ENCODE measurements at regions not wholly inside any gene's neighbourhood (a gene's known extent, or its start where the extent isn't known, plus 50 kb on each side); places are given as distances from the start of the nearest gene placed in this dataset.

- no TSS peak for BruUV-seq (replicated peaks)
- H3K36me3 ChIP-seq (ENCODE audit: low read depth), result no peaks in the 10 kb centered on the region
- ChIA-PET POLR2A (ENCODE audit: unreplicated experiment) (no interaction called here), CTCF (no interaction called here)
- H3F3A ChIP-seq (ENCODE audit: insufficient read depth, low read depth), result peaks cover 10% of the 10 kb centered on the region; the same call in 1 of the 2 replicates
- H3K4me1 ChIP-seq (replicated peaks; ENCODE audit: insufficient read depth), result peaks cover 10% of the 10 kb centered on the region
- no peak overlapping the region for H3K27ac ChIP-seq
- H3K4me2 ChIP-seq, result no peak overlapping the region
- intact Hi-C loops (cut with micrococcal nuclease; ENCODE audit: unreplicated experiment), result no loop called here
- H3K27me3 ChIP-seq (ENCODE audit: insufficient read depth, low read depth), result no peaks in the 10 kb centered on the region
- H4K20me1 ChIP-seq (ENCODE audit: insufficient read depth), result no peaks in the 10 kb centered on the region
- no peak overlapping the region for H2AFZ ChIP-seq
- H3K4me3 ChIP-seq, result no peak overlapping the region
- DNase-seq, result no peak
- H3K9me2 ChIP-seq (ENCODE audit: insufficient read depth), result no peaks in the 10 kb centered on the region
- no peaks in the 10 kb centered on the region for H3K79me2 ChIP-seq (ENCODE audit: low read depth)
- no peak for TF ChIP-seq CTCF (conservative IDR thresholded peaks at IDR 0.05)
- no peak for TF ChIP-seq EZH2 (IDR thresholded peaks at IDR 0.05; ENCODE audit: low read depth)
- H3K9me3 ChIP-seq (ENCODE audit: insufficient read depth, low read depth), result no peaks in the 10 kb centered on the region
These were observed 63.7 kb upstream of the IER5L start for GRCh38 chr9:129241725-129242124.

- Histone ChIP-seq H3K27me3 (ENCODE audit: insufficient read depth, low read depth) (no peaks in the 10 kb centered on the region), H3K27ac (no peak overlapping the region)
- POLR2A ChIA-PET (ENCODE audit: unreplicated experiment), result no interaction called here
These were observed 62.6 kb upstream of the IER5L start for GRCh38 chr9:129240581-129241211.

GRCh38 chr9:129239946-129240490 lies 62.0 kb upstream of the IER5L start:
- BruUV-seq (replicated peaks), result no TSS peak
- H4K20me1 ChIP-seq (ENCODE audit: insufficient read depth), result no peaks in the 10 kb centered on the region
- ChIA-PET POLR2A (ENCODE audit: unreplicated experiment) (no interaction called here), CTCF (no interaction called here)
- peaks cover 10% of the 10 kb centered on the region; the same call in 1 of the 2 replicates for H3F3A ChIP-seq (ENCODE audit: insufficient read depth, low read depth)
- no peak for DNase-seq
- H2AFZ ChIP-seq, result no peak overlapping the region
- intact Hi-C loops (cut with micrococcal nuclease; ENCODE audit: unreplicated experiment), result no loop called here
- H3K4me3 ChIP-seq, result no peak overlapping the region
- no peak overlapping the region for H3K27ac ChIP-seq
- TF ChIP-seq EZH2 (IDR thresholded peaks at IDR 0.05; ENCODE audit: low read depth) (no peak), CTCF (conservative IDR thresholded peaks at IDR 0.05) (no peak)
- no peak overlapping the region for H3K4me2 ChIP-seq
- H3K9me3 ChIP-seq (ENCODE audit: insufficient read depth, low read depth), result no peaks in the 10 kb centered on the region
- H3K27me3 ChIP-seq (ENCODE audit: insufficient read depth, low read depth), result no peaks in the 10 kb centered on the region
- H3K9me2 ChIP-seq (ENCODE audit: insufficient read depth), result no peaks in the 10 kb centered on the region
- H3K79me2 ChIP-seq (ENCODE audit: low read depth), result no peaks in the 10 kb centered on the region
- no peaks in the 10 kb centered on the region for H3K36me3 ChIP-seq (ENCODE audit: low read depth)
- H3K4me1 ChIP-seq (replicated peaks; ENCODE audit: insufficient read depth), result peaks cover 11% of the 10 kb centered on the region

More at GRCh38 chr9:129240581-129241211, 62.6 kb upstream of the IER5L start:
- Histone ChIP-seq H3K9me2 (ENCODE audit: insufficient read depth) (no peaks in the 10 kb centered on the region), H3K79me2 (ENCODE audit: low read depth) (no peaks in the 10 kb centered on the region), H3K4me2 (no peak overlapping the region), H3K4me3 (no peak overlapping the region), H4K20me1 (ENCODE audit: insufficient read depth) (no peaks in the 10 kb centered on the region), H3K4me1 (replicated peaks; ENCODE audit: insufficient read depth) (peaks cover 11% of the 10 kb centered on the region), H3F3A (ENCODE audit: insufficient read depth, low read depth) (peaks cover 10% of the 10 kb centered on the region; the same call in 1 of the 2 replicates), H2AFZ (no peak overlapping the region), H3K9me3 (ENCODE audit: insufficient read depth, low read depth) (no peaks in the 10 kb centered on the region), H3K36me3 (ENCODE audit: low read depth) (no peaks in the 10 kb centered on the region)
- no TSS peak for BruUV-seq (replicated peaks)
- no peak for TF ChIP-seq EZH2 (IDR thresholded peaks at IDR 0.05; ENCODE audit: low read depth)
- intact Hi-C loops (cut with micrococcal nuclease; ENCODE audit: unreplicated experiment), result no loop called here
- DNase-seq, result no peak
- CTCF ChIA-PET, result no interaction called here
